ENCODE measurements at regions not wholly inside any gene's neighbourhood (a gene's known extent, or its start where the extent isn't known, plus 50 kb on each side); places are given as distances from the start of the nearest gene placed in this dataset.

DNA sequence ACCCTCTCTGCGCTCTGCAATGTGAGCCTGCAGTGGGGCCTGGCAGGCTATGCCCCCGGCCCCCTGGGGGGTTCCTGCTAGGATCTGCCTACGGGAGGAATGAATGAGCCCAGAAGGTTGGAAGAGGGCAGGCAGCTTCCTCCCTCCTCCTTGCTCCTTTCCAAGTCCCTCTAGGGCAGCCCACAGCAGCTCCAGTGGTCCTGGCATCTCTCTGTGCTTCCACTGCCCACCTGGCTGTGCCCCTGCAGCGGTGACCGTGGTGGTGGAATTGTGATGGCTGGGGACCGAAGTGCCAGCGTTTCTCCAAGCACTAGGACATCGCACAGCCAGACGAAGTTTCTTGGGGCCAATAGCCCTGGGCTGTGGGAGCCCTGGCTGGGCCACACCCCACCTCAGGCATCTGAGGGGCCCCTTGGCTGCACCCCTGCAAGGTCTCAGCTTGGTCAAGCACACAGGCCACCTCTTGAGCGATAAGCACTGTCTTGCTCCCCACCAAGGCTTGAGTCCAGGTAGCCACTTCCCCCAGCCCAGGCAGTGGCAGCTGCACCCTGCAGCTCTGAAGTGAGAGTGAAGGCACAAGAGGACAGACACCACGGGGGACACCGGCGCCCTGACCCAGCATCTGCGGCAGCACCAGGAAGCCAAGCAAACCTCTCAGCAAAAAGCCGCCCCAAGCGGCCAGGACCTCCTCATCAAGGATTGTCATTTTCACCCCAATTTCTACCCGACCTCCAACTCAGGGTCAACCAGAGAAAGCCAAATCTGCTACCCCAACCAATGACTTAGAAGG, 346.3 kb downstream of the CTTN start:
- TF ChIP-seq, protein P1, sequence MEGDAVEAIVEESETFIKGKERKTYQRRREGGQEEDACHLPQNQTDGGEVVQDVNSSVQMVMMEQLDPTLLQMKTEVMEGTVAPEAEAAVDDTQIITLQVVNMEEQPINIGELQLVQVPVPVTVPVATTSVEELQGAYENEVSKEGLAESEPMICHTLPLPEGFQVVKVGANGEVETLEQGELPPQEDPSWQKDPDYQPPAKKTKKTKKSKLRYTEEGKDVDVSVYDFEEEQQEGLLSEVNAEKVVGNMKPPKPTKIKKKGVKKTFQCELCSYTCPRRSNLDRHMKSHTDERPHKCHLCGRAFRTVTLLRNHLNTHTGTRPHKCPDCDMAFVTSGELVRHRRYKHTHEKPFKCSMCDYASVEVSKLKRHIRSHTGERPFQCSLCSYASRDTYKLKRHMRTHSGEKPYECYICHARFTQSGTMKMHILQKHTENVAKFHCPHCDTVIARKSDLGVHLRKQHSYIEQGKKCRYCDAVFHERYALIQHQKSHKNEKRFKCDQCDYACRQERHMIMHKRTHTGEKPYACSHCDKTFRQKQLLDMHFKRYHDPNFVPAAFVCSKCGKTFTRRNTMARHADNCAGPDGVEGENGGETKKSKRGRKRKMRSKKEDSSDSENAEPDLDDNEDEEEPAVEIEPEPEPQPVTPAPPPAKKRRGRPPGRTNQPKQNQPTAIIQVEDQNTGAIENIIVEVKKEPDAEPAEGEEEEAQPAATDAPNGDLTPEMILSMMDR (IDR thresholded peaks at IDR 0.05), result no peak
- TF ChIP-seq, protein P2, sequence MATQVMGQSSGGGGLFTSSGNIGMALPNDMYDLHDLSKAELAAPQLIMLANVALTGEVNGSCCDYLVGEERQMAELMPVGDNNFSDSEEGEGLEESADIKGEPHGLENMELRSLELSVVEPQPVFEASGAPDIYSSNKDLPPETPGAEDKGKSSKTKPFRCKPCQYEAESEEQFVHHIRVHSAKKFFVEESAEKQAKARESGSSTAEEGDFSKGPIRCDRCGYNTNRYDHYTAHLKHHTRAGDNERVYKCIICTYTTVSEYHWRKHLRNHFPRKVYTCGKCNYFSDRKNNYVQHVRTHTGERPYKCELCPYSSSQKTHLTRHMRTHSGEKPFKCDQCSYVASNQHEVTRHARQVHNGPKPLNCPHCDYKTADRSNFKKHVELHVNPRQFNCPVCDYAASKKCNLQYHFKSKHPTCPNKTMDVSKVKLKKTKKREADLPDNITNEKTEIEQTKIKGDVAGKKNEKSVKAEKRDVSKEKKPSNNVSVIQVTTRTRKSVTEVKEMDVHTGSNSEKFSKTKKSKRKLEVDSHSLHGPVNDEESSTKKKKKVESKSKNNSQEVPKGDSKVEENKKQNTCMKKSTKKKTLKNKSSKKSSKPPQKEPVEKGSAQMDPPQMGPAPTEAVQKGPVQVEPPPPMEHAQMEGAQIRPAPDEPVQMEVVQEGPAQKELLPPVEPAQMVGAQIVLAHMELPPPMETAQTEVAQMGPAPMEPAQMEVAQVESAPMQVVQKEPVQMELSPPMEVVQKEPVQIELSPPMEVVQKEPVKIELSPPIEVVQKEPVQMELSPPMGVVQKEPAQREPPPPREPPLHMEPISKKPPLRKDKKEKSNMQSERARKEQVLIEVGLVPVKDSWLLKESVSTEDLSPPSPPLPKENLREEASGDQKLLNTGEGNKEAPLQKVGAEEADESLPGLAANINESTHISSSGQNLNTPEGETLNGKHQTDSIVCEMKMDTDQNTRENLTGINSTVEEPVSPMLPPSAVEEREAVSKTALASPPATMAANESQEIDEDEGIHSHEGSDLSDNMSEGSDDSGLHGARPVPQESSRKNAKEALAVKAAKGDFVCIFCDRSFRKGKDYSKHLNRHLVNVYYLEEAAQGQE (IDR thresholded peaks at IDR 0.05; ENCODE audit: low read depth, low read length), result no peak
- TF ChIP-seq YY1 (IDR thresholded peaks at IDR 0.05; ENCODE audit: low read depth), result no peak
- TF ChIP-seq SIN3A (IDR thresholded peaks at IDR 0.05; ENCODE audit: borderline replicate concordance, low read depth, low read length), result no peak
- TF ChIP-seq MEF2A (IDR thresholded peaks at IDR 0.05; ENCODE audit: borderline replicate concordance, low read depth), result no peak
- no peak for TF ChIP-seq RFX5 (IDR thresholded peaks at IDR 0.05; ENCODE audit: low read length)
- no peak for TF ChIP-seq TCF12 (IDR thresholded peaks at IDR 0.05)
- no peak overlapping the region for H3K4me2 ChIP-seq
- no peaks in the 10 kb centered on the region for H3K9me2 ChIP-seq
- POLR2A ChIA-PET, result no interaction called here
- H3K79me2 ChIP-seq (ENCODE audit: insufficient read depth), result no peaks in the 10 kb centered on the region
- no peak overlapping the region for H2AFZ ChIP-seq (ENCODE audit: low read depth)
- no peaks in the 10 kb centered on the region for H3K9me3 ChIP-seq
- H3K4me3 ChIP-seq (ENCODE audit: low read depth in 2 of 2, low read length in 1 of 2), result no peak overlapping the region
- no peaks in the 10 kb centered on the region for H3K36me3 ChIP-seq (replicated peaks in 1 of 2; ENCODE audit: control insufficient read depth in 1 of 2, insufficient read depth in 2 of 2, low read length in 1 of 2)
- no peaks in the 10 kb centered on the region for H4K20me1 ChIP-seq (ENCODE audit: insufficient read depth)
- no peak overlapping the region for H3K9ac ChIP-seq
- CTCF ChIA-PET, result interaction anchor here (1.1 to 4.4 kb wide), 4 partner anchors 9 to 277 kb away, joined by 3 to 17 read pairs (median 6); no protein-coding TSS in a partner anchor
- peaks cover 0 to 10% of the 10 kb centered on the region in 2 experiments; a peak in 1 of 4 replicates for H3K4me1 ChIP-seq (ENCODE audit: control insufficient read depth in 1 of 2, insufficient read depth in 2 of 2, low read depth in 1 of 2, low read length in 1 of 2)
- 70% methylated on average over 10 of the region's 17 CpGs for WGBS (ENCODE audit: low lambda C conversion rate)
- no peaks in the 10 kb centered on the region for H3F3A ChIP-seq (replicated peaks; ENCODE audit: insufficient read depth)
- H3K27me3 ChIP-seq (ENCODE audit: insufficient read depth), result no peaks in the 10 kb centered on the region
- no peak overlapping the region for H3K27ac ChIP-seq (ENCODE audit: low read depth in 2 of 2, low read length in 1 of 2)
- DNase-seq, result no peak

DNA sequence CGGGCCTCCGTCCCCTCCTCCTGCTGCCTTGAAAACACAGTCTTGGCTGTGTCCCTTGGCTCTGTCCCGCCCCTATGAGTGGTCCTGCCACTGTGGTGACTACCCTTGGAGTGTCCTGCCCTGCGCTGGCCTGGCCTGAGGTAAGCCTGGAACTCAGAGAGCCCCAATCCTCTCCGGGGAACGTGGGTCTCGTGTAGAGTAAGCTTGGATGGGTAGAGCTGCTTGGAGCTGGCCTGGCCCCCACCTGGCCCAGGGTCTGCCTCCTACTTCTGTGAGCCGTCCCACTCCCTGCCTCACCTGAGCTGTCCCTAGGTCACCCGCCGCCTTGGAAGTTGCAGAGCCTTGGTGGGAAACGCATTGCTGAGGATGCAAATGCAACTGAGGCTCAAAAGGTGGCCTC, 347.1 kb downstream of the CTTN start:
- H4K20me1 ChIP-seq (ENCODE audit: insufficient read depth), result no peaks in the 10 kb centered on the region
- H3K27ac ChIP-seq (ENCODE audit: low read depth in 2 of 2, low read length in 1 of 2), result no peak overlapping the region
- CTCF ChIA-PET, result interaction anchor here (4.4 kb wide), 1 partner anchor 11 kb away, joined by 17 read pairs; no protein-coding TSS in a partner anchor
- H2AFZ ChIP-seq (ENCODE audit: low read depth), result no peak overlapping the region
- WGBS (ENCODE audit: low lambda C conversion rate), result 57% methylated on average over 10 of the region's 11 CpGs
- no peaks in the 10 kb centered on the region for H3K36me3 ChIP-seq (replicated peaks in 1 of 2; ENCODE audit: control insufficient read depth in 1 of 2, insufficient read depth in 2 of 2, low read length in 1 of 2)
- no peaks in the 10 kb centered on the region for H3K9me3 ChIP-seq
- H3K9me2 ChIP-seq, result no peaks in the 10 kb centered on the region
- H3K27me3 ChIP-seq (ENCODE audit: insufficient read depth), result no peaks in the 10 kb centered on the region
- no peak overlapping the region for H3K4me2 ChIP-seq
- no peak overlapping the region for H3K9ac ChIP-seq
- H3F3A ChIP-seq (replicated peaks; ENCODE audit: insufficient read depth), result no peaks in the 10 kb centered on the region
- POLR2A ChIA-PET, result no interaction called here
- H3K4me3 ChIP-seq (ENCODE audit: low read depth in 2 of 2, low read length in 1 of 2), result no peak overlapping the region
- peaks cover 0 to 10% of the 10 kb centered on the region in 2 experiments; a peak in 1 of 4 replicates for H3K4me1 ChIP-seq (ENCODE audit: control insufficient read depth in 1 of 2, insufficient read depth in 2 of 2, low read depth in 1 of 2, low read length in 1 of 2)
- DNase-seq, result no peak
- no peaks in the 10 kb centered on the region for H3K79me2 ChIP-seq (ENCODE audit: insufficient read depth)
- no peak for TF ChIP-seq RAD21 (IDR thresholded peaks at IDR 0.05; ENCODE audit: low read length)
- no peak for TF ChIP-seq NFIC (IDR thresholded peaks at IDR 0.05; ENCODE audit: borderline replicate concordance)
- TF ChIP-seq TEAD4 (IDR thresholded peaks at IDR 0.05; ENCODE audit: borderline replicate concordance, insufficient read depth), result no peak
- TF ChIP-seq, protein P3, sequence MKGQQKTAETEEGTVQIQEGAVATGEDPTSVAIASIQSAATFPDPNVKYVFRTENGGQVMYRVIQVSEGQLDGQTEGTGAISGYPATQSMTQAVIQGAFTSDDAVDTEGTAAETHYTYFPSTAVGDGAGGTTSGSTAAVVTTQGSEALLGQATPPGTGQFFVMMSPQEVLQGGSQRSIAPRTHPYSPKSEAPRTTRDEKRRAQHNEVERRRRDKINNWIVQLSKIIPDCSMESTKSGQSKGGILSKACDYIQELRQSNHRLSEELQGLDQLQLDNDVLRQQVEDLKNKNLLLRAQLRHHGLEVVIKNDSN (IDR thresholded peaks at IDR 0.05; ENCODE audit: borderline replicate concordance, low read depth), result no peak
- TF ChIP-seq TAF1 (IDR thresholded peaks at IDR 0.05; ENCODE audit: borderline replicate concordance, low read depth, low read length), result no peak
- TF ChIP-seq, protein P4, sequence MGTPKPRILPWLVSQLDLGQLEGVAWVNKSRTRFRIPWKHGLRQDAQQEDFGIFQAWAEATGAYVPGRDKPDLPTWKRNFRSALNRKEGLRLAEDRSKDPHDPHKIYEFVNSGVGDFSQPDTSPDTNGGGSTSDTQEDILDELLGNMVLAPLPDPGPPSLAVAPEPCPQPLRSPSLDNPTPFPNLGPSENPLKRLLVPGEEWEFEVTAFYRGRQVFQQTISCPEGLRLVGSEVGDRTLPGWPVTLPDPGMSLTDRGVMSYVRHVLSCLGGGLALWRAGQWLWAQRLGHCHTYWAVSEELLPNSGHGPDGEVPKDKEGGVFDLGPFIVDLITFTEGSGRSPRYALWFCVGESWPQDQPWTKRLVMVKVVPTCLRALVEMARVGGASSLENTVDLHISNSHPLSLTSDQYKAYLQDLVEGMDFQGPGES (IDR thresholded peaks at IDR 0.05; ENCODE audit: low read depth, low read length), result no peak
- TF ChIP-seq, protein P1 (IDR thresholded peaks at IDR 0.05), result no peak
- no peak for TF ChIP-seq POLR2AphosphoS5 (IDR thresholded peaks at IDR 0.05; ENCODE audit: low read depth, low read length)
- TF ChIP-seq EZH2phosphoT487 (IDR thresholded peaks at IDR 0.05; ENCODE audit: borderline replicate concordance, low read depth), result no peak
- TF ChIP-seq MXI1 (IDR thresholded peaks at IDR 0.05; ENCODE audit: low read depth, low read length), result no peak
- no peak for TF ChIP-seq RCOR1 (IDR thresholded peaks at IDR 0.05; ENCODE audit: low read length)

All from SK-N-SH (cell line).